HG03103 (cell line): ENCODE measurements at regions not wholly inside any gene's neighbourhood (a gene's known extent, or its start where the extent isn't known, plus 50 kb on each side); places are given as distances from the start of the nearest gene placed in this dataset.
"Not testable (repeated sequence)": the region's sequence is repeated elsewhere in the genome, so short reads cannot be mapped to it uniquely, and the experiment has no call there.

Experiments
- ATAC-seq: cut with Tn5 transposase; IDR thresholded peaks from one replicate; pipeline ENCODE4 v1.9.1; 2021; ENCODE audit warnings: low read depth; ENCODE audit not compliant: unreplicated experiment

DNA sequence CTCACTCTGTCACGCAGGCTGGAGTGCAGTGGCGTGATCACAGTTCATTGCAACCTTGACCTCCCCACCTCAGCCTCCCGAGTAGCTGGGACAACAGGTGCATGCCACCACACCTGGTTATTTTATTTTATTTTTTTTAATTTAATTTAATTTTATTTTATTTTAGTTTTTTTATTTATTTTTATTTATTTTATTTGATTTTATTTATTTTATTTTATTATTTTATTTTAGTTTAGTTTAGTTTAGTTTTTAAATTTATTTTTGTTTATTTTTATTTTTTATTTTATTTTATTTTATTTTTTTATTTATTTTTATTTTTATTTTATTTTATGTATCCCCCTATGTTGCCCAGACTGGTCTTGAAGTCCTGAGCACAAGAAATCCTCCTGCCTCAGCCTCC lies 202.3 kb upstream of the SLCO3A1 start:
- no peak for ATAC-seq

DNA sequence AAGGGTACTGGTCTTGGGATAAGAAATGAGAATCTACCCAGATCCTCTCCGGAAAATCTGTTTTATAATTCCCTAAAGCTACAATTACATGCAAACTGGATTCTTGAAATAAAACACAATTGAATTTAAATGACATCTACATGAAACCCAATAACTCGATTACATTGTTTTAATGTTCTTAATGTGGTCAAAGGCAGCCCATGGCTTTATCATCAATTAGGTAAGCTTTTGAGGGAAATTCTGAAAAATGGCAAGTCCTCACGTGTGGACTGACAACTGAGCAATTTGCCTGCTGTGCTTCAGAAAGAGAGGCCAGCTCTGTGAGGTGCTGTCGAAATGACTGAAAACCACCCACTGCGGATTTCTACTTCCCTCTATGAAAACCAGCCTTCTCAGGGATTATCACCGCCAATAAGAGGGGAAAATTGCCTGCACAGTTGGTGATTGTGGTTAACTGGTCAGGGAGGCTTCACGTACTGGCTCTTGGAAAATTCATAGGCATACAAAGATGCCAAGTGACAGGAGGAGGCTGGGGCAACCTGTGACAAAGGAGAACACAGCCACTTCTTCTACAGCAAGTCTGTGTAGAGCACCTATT lies 200.8 kb upstream of the SLCO3A1 start:
- no peak for ATAC-seq

DNA sequence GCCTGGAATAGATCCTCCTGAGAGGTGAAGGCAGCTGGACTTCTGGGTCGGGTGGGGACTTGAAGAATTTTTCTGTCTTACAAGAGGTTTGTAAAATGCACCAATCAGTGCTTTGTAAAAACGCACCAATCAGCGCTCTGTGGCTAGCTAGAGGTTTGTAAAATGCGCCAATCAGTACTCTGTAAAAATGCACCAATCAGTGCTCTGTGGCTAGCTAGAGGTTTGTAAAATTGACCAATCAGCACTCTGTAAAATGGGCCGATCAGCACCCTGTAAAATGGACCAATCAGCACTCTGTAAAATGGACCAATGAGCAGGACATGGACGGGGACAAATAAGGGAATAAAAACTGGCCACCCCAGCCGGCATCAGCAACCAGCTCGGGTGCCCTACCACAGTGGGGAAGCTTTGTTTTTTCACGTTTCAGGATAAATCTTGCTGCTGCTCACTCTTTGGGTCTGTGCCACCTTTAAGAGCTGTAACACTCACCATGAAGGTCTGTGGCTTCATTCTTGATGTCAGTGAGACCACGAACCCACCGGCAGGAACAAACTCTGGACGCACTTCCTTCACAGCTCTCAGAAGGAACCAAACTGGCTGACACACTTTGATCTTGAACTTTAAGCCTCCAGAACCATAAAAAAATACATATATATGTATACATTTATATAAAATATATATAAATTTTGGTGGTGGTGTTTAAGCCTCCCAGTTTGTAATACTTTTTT lies 197.8 kb upstream of the SLCO3A1 start:
- ATAC-seq = not testable (repeated sequence)

DNA sequence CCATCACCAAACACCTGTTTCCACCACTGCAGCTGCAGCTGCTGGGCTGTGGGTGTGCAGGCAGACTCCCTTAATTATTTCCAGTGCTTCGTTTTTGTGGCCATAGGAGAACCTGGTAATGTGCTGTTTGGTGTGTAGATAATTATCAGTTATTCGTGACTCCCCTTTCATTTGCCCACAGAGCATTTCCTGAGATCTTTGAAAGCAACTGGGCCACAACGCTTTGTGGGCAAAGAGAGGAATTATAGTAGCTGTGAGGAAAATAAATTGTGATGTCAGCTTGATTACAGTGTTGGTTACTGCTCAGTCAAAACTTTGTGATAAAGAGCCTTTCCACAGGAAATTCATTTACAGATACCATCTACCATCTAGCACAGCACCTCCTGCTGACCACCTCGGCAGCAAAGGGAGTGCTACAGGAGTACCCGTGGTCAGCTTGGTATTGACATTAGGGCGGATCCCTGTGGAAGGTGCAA lies 193.3 kb upstream of the SLCO3A1 start:
- ATAC-seq = no peak

DNA sequence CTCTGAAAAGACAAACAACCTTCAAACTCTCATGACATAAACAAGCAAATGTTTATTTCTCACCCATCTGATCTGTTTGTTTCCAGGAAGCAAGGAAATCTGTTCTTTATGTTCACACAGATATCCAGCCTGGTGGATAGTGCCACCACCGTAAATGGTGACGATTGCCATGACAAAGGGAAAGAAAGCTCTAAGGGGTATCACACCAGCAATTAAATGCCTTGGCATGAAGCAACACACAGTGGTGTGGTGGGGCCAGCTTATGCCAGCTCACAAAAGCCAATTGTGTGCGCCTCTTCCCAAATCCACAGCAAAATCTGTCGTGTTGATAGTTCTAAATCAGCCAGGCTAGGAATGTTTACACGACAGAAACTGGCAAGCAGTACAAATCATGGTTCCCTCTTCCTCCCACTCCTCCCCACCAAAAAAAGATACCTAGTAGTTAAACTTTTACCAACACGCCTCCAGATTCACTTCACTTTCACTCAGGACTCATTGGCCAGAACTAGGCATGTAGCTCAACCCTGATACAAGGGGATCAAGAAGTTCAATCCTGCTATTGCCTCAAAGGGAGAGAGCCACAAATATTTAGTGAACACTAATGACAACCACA lies 189.2 kb upstream of the SLCO3A1 start:
- no peak for ATAC-seq

DNA sequence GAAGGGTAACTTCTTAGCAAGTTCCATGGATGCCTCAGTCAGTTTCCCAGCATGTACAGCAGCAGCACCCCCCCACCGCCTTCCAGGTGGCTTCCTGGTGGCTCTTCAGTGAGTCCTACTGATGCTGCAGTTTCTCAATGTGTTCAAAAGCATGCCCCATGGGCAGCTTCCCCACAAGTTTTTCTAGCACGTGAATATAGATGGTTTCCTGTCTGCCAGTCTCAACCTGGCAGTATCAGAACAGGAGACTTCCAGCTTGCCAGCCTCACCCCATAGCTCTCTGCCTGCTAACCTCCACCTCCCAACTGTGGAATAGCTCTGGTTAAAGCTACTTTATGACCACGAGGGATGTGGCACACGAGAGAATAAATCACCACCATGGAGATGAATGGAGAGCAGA lies 188.3 kb upstream of the SLCO3A1 start:
- ATAC-seq = no peak

DNA sequence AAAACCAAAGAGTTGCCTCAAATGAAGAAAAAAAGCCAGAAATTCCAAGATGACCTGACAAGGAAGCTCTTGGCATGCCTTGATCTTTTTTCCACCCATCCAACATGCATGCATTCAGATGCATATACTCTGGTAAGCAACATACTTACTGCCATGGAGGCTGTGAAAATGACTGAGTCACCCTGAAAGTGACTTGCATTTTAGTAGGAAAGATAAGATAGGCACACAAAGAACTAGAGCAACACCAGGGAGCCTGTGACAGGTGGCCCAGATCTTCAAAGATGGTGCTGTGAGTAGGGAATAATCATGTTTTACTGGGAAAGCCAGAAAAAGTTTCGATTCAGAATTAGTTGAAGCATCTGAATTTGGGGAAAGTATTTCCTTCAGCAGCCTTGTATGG lies 185.1 kb upstream of the SLCO3A1 start:
- ATAC-seq = no peak

DNA sequence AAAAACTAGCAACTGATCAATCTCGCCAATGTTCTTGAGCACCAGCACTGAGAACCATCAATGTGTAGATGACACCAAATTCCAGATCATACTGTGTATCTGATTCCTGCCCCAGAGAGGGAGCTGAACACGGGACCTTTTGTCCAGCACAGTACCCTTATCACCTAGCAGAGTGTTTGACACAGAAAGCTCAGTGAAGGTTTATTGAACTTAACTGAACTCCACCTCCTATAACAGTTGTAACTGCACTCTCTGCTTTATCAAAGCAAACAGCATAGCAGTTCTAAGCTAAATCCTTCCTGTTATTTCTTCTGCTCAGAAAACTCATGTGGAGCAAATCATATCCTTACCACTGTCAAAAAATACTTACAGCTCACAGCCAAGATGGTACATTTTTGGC lies 183.4 kb upstream of the SLCO3A1 start:
- ATAC-seq = no peak

DNA sequence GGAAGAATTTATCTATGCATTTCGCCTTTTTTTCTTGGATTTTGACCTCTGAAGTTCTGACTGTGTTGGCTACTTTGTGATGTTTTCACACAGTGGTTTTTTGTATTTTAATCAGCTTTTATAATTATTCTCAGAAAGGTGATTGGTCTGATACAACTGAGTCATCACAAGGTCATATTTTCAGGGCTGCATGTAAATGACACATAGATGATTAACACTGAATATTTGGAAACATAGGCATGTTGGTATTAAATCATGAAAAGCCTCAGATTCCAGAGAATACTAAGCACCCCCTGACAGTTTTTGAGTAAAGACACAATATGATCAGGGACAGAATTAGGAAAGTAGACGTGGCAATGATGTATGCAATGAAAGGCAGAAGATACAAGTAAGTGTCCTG lies 175.5 kb upstream of the SLCO3A1 start:
- no peak for ATAC-seq

DNA sequence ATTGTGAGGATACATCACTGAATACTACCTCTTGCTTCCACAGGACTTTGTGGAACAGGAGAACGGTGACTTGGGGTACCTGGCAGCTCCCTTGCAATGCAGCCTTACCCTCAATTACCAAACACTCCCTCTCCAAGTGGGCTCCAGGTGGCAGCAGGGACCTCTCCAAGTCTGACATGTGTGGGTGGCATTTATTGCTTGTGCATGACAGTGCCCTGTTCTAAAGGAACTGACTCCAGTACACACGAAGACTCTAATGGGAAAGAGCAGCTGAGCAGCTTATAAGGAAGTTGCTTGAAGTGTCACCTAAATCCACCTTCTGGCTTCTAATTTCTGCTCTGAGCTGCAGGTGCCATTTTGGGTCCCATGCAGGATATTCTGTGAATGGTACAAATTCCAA lies 174.1 kb upstream of the SLCO3A1 start:
- ATAC-seq = no peak

DNA sequence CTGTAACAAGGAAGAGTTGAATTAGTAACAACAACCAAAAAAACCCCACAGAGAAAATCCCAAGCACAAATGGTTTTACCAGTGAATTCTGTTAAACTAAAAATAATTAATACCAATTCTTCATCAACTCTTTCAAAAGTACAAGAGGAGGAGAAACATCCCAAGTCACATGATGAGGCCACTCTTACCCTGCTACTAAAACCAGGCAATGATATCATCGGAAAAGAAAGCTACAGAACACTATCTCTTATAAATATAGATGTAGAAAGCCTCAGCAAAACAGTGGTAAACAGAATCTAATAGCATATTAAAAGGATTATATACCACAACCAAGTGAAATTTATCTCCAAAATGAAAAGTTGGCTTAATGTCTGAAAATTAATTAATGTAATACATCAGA lies 168.1 kb upstream of the SLCO3A1 start:
- ATAC-seq = no peak

DNA sequence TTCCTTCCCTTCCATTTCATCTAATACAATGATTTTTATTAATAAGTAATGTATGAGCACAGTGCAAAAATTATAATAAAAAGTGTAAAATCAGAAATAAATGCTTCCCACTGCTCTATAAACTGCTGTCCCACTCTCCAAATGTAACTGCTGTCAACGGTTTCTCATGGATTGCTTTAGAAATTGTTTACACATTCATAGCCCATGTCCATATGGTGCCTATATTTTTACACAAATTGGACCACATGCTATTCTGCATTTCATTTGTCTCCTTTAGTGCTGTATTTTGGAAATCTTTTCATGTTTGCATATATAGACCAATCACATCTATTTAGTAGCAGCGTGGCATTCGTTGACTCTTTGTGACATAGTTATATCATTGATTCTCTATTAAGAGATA lies 164.7 kb upstream of the SLCO3A1 start:
- no peak for ATAC-seq

DNA sequence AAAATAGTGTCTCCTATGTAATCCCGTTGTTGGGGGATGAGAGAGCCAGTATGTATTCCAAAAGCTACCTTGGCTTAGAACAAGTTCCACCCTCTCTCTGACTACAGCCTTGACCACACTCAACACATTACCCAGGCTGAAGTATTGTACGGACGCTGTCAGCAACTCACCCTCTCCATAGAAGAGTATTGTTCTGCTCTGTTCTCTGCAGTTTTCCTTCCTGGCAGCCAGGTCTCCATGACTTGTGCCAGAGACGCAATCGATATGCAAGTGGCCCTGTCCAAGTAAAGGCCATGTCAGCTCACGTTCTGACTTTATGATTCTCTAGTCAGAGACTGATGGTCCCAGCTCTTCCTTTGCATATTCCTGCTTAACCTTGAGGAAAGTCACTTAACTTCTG lies 164.1 kb upstream of the SLCO3A1 start:
- ATAC-seq = no peak

DNA sequence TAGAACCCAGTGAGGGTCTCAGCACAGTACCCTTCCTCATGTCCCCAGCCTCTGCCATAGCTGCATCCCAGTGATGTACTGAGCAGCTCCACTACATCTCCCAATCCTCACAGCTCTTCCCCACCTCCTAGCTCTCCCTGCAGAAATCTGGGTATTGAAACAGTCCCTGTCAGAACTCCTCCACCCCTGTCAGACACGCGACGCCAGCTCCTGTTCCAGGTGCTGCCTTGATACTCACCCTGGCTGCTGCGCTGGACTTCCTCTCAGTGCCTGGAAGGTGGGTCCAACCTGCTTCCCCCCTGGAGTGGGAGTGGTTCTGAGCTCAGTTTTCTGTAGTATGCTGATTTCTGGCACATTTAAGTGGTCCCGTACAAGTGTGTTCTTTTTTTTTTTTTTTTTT lies 160.9 kb upstream of the SLCO3A1 start:
- ATAC-seq = no peak

DNA sequence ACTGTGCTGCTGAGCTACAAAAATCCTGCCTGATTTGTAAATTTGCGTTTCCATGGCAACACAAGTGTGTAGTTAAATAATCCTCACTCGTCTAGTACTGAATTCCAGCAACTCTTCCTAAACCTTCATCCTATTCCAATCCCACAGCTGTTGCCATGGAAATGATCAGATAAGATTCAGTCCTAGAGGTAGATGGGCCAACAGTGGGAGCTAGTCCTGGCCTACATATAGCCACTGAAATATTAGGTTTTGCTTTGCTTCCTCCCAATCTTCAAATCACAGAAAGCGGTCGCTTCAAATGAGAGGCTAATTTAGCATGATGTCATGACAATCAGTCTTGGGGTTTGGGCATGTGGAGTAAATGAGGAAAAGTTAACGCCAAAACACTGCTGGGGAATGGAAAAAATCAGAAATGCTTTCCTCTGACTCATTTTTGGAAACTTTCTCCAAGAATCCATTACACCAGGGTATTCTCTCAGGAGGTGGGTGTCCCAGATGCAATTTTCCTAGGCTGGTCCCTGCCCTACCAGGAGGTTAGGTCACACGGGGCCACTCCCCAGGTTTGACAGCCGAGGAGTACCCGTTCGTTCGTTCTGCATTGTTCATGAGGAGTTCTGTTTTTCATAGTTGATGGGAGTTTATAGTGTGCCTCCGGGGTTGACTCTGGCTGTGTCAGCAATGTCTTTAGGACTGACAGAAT lies 159.2 kb upstream of the SLCO3A1 start:
- no peak for ATAC-seq

DNA sequence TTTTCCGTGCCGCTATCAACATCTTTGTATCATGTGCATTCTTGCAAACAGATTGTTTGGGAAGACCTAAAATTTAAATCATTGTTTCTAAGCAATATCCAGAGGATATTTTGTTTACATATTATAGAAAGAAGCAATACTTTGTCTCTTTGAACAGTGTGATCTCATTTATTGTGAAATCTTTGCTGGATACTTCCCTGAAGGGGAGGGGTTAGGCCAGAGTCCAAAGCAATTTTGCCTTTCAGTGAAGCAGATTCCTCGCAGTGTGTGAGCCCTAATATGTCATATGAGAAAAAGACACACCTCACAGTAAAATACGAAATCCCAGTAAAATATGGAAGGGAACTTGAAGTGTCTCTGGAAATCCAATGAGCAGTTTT lies 158.7 kb upstream of the SLCO3A1 start:
- ATAC-seq = no peak

DNA sequence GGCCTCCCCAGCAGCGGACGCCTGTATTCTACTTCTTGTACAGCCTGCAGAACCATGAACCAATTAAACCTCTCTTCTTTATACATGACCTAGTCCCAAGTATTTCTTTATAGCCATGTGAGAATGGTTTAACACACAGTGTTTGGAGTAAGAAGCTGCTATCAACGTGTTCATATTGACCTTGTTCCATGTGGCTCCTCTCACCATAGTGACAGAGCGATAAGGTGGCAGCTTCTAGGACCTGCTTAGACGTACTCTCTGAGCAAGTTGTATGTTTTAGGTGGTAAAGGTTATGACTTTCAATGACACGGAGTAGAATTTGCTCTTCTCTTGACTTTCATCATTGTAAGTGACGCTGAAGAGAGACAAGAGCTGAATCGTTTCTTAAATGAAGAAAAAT lies 157.7 kb upstream of the SLCO3A1 start:
- ATAC-seq = no peak

DNA sequence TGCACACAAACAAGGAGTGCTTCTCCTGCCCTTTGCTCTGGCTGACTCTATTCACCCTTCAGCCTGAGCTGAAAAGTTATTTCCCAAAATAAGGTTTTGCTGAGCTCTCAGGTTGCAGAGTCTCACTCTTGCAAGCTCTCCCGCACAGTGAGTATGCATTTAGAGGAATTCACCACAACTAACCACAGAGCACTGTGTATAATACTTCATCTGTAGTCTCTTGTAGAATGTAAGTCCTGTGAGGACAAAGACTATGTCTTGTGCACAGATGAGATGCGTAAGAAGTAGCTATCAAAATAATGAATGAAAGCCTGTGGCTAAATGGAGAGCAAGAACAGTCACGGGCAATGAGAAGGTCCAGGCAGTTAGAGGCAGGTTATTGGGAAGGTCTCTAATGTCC lies 156.5 kb upstream of the SLCO3A1 start:
- ATAC-seq = no peak

DNA sequence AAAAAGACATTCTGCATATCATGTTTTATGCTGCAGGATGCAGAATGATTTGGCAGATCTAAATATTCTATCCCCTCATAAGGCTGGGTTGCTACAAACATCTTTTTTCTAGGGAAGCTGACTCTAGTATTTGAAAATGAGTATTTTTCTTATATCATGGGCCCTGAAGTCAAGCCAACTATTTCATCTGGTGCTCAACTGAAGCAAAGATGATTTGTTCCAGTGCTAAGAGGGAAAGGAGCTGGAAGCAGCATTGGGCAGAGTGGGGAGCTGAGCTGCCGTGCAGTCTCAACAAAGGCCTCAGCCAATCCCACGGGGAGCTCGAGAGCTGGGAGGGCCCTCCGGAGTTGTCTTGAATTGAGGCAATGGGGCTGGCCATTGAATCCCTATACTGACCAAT lies 155.3 kb upstream of the SLCO3A1 start:
- ATAC-seq = no peak

DNA sequence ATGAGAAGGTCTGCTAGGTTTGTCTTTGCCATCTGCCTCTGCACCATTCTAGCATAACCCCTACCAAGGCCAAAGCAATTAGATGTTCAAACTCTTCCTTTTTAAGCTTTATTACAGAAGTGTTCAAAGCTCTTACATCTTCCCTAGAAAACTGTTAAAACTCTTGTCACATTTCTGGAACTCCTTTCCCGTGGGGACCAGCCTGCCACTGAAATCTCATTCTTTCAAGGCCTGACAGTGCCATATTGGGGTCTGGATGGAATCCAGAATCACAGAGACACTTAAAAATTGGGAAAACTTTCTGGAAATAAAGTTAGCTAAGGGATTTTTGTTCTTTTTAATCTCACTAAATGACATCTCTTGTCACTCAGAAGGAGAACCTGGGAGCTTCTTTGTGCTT lies 153.8 kb upstream of the SLCO3A1 start:
- ATAC-seq = no peak

DNA sequence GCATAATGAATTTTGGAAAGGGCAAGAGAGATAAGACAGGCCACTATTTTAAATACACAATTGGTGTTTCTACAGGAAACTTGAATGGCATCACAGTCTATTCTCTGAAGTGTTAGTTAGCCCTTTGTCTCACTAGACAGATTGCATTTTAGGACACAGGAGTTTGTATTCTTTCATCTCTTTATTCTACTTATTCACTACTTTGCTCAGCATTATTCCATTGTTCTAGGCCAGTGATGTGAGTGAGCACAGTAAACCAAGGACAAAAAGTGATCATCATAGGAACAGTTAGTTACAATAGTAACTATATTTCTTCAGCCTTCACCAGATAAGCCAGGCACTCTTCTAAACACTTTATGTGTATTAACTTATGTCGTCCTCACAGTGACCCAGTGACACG lies 150.2 kb upstream of the SLCO3A1 start:
- ATAC-seq = no peak

DNA sequence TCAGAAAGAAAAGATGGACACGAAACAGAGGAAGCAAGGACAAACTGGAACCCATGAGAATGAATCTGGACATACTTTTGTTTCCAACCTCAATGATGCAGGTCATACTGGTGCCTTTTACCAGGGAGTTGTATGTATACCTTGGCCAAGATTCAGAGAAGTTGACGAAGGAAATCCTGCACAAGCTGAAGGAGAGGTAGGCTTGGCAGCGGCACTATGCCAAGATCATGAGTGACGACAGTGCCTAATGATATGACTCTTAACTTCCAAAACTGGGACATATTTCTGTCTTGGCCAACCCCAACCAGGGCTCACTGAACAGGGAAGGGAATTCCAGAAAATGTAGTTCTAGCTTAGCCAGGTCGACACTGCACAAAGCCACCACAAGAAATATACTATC lies 149.2 kb upstream of the SLCO3A1 start:
- ATAC-seq = no peak
